GM19025 (cell line): ENCODE measurements at regions not wholly inside any gene's neighbourhood (a gene's known extent, or its start where the extent isn't known, plus 50 kb on each side); places are given as distances from the start of the nearest gene placed in this dataset.
A peak's percentile ranks its signal among the peaks of the same experiment; 100 is the strongest.

Experiments
- ATAC-seq: cut with Tn5 transposase; IDR thresholded peaks from one replicate; pipeline ENCODE4 v1.9.1; 2021; ENCODE audit warnings: mild to moderate bottlenecking, low read depth, moderate library complexity; ENCODE audit not compliant: unreplicated experiment

DNA sequence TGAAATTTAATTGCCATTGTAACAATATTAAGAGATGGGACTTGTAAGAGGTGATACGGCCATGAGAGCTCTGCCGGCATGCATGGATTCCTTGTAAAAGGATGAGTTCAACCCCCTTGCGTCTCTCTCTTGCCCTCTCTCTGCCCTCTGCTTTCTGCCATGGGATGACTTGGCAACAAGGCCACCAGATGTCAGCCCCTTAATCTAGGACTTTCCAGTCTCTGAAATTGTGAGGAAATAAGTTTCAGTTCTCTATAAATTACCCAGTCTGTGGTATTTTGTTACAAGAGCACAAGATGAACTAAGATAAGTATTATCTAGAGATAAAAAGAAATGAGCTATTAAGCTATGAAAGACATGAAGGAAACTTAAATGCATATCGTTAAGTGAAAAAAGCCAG, 145.7 kb upstream of the AHR start:
- peak; percentile 48 for ATAC-seq

DNA sequence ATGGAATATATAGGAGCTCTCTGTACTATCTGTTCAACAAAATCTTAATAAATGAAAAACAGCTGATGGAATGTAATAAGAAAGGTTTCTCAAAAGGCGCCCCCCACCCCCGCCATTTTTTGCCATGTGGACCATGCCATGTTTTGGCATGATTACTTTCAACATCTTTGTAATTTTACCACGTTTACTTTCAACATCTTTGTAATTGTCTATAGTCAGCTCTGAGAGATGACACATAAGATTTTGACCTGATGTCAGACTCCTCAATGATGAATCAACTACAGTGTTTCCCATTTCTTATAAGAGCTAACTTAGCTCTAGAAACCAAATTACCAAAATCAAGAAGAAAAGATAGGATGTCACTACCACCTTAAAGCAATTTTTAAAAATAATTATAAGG, 144.9 kb upstream of the AHR start:
- no peak for ATAC-seq

DNA sequence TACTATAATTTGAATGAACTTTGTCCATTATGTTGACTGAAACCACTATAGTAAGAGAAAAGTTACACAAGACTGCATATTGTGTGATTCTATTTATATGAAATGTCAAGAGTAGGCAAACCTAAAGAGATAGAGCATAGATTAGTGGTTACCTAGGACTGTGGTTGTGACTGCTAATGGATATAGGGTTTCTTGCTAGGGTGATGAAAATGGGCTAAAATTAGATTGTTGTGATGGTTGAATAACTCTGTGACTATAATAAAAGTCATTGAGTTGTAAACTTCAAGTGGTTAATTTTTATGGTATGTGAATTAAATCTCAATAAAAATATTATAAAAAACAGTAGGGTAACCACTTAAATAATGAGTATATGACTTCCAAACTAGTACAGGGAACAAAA, 142.9 kb upstream of the AHR start:
- no peak for ATAC-seq

DNA sequence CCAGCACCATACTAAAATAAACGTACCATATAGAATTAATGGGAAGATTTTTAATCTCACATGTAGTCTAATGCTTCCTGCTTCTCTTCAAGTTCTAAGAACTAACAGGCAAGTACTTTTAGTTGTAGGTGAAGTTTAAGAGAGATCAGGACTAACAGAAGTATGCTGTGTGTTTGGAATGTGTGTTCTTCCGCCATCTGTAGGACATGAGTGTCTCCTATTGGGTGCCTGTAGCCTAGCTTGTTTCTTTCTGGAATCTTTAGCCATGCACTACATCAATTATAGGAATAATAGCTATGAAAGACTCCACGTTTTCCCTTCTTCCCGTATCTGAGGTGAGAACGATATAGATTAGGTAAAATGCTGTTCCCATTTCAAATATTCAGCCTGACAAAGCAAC, 140.2 kb upstream of the AHR start:
- no peak for ATAC-seq

DNA sequence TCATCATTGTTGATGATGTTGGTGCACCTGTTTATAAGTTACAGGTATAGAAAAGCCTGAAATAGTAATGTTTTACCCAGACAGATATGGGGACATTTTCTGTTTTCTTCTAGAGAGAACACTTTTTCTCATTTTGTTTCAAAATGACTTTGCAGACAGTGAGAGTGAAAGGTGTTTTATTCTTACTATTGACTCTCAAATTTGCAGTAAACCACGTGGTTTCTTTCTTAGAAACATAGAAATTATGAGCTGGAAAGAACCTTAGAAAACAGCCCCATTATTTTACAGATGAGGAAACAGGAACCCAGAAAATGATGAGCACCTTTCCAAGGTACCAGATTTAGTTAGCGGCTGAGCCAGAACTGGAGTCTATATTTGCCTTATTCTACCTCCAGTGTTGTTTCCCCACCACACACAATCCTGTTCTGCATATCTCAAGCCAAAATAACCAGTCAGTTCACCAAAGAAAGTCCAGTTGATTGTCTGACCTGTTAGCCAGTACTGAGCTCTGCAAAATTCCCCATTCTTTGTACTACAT, 138.9 kb upstream of the AHR start:
- peak; percentile 80 for ATAC-seq

DNA sequence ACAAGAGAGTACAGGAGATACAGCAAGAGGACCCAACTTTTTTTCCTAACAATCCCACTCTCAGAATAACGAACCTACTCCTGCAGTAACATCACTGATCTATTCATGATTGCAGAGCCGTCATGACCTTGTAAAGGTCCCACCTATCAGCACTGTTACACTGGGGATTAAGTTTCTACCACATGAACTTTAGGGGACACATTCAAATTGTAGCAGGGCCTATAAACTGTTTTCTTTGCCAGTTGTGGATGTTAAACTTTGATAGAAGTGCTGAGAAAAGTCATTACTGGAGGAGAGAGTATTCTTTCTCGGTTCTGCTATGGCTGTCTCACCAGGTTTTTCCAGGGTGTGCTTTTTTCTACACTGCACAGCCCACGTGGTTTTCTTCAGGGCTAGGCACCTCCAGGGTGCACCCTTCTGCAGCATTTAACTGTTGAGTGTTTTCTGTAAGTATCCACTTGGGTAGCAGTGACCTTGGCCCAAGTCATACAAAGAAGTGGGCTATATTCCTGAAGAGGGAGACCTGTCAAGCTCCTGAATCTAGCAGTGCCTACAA, 131.6 kb upstream of the AHR start:
- ATAC-seq = peak; percentile 92

- no peak for ATAC-seq
These were observed 130.0 kb upstream of the AHR start for GRCh38 chr7:17168416-17168815.

DNA sequence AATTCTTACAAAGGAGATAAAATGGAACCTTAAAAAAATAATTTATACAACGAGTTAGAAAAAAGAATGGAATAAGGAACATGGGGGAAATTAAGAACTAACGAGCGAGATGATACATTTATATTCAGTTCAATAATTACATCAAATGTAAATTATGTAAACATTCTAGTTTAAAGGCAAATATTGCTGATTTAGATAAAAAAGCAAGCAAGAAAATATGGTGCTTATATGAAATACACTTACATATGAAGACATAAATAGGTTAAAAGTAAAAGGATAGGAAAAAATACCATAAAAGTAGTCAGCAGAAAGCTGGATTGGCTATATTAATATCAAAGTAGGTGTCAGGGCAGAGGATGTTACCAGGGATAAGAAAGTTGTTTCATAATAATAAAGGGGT, 127.0 kb upstream of the AHR start:
- no peak for ATAC-seq

DNA sequence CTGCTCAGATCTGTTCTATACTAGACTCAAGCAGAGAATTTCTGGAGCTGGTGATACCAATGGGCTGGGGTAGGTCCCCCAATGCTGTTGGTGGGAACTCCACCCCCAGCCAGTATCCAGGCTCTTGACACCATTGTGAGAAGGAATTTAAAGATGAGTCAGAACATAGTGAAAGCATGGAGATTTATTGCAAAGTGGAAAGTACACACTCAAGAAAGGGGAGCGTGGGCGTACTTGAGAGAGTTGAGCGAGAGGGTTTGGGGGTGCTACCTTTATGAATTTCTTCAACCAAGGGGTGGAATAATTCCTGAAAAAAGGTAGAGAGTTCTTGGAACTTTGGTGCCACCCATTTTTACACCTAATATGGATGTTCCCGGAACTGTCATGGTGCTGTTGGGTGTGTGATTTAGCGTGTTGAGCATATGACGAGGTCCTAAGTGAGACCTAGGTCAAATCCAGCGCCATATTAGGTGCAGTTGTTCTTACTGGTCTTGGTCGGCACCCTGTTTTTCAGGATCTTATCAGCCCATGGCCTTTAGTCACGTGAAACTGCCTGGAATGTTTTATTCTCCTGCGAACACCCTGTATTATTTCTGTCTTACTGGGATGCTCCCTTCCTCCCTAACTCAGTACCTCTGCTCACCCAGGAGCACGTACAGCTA, 122.0 kb upstream of the AHR start:
- ATAC-seq = no peak

- no peak for ATAC-seq
These were observed 119.9 kb upstream of the AHR start for GRCh38 chr7:17178545-17178944.

GRCh38 chr7:17181482-17181881, 117.0 kb upstream of the AHR start:
- no peak for ATAC-seq

- ATAC-seq = no peak
These were observed 114.7 kb upstream of the AHR start for GRCh38 chr7:17183630-17184328.

GRCh38 chr7:17184805-17185689, 113.4 kb upstream of the AHR start:
- ATAC-seq = peak; percentile 12

- peak; percentile 97 for ATAC-seq
These were observed 112.8 kb upstream of the AHR start for GRCh38 chr7:17185690-17186070.

GRCh38 chr7:17186745-17187530, 111.5 kb upstream of the AHR start:
- ATAC-seq = no peak

GRCh38 chr7:17194656-17195055, 103.8 kb upstream of the AHR start:
- no peak for ATAC-seq

DNA sequence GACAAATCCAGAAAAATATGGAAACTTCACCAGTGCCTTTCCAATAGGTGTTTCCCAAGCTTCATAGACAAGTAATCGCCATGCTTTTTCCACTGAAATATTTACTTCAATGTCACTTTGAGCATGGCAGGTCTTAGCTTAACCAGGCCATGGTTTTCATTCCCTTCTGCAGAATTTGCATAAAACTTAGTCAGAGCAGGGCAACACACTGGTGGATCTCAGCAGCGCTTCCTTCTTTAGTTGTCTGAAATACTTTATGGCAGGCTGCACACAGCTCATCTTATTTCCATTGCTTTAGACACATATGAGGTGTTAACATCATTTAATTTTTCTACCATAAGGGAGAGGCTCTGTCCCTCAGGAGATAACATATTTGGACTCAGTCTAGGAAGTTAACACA, 102.9 kb upstream of the AHR start:
- peak; percentile 65 for ATAC-seq

GRCh38 chr7:17205910-17206309, 92.5 kb upstream of the AHR start:
- ATAC-seq = no peak

DNA sequence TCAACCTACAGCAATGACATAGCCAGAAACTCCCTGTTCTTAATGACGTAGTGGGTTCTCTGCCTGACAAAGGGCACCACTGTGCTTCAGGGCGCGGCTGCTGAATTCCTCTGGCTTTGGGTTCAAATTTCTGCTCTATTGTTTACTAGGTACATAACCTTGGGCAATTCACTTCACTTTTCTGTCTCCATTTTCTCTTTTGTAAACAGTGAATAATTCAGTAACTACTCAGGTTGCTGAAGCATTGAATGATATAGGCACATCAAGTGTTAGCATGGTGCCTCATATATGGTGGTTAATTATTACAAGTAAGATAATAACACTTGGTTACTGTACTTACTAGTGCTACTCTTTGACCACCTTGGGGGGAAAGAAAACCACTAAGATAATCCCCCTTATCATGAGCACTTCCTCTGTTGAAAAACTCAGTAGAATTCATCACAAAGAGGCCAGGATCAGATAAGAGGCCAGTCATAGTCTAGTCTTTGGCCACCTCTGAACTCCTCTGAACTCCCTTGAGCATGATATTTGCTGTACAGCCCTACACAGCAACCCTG, 92.0 kb upstream of the AHR start:
- ATAC-seq = no peak

- ATAC-seq = no peak
These were observed 91.2 kb upstream of the AHR start for GRCh38 chr7:17207220-17207619.
